GM18861 (cell line): ENCODE measurements at regions not wholly inside any gene's neighbourhood (a gene's known extent, or its start where the extent isn't known, plus 50 kb on each side); places are given as distances from the start of the nearest gene placed in this dataset.

ENCODE experiments used
- ATAC-seq: cut with Tn5 transposase; IDR thresholded peaks from one replicate; pipeline ENCODE4 v1.9.1; 2021; ENCODE audit not compliant: unreplicated experiment

DNA sequence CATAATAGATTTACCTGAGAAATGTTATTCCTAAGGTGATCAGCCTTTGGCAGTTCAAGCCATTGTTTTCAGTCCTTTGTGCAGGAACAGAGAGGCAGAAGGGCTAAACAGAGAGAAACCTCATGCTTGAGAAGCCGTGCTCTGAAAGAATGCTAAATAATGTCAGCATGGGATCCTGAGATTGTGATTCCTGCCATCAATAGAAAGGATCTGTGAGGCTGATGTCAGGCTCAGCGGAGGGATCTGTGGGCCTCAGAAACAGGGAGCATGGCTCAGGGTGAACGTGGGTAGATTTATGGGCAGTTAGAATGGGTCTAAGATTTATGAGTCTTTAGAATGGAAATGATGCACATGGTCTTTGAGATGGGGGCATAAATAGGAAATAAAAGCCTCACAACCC lies 439.2 kb upstream of the IGFBP3 start:
- ATAC-seq, result no peak

DNA sequence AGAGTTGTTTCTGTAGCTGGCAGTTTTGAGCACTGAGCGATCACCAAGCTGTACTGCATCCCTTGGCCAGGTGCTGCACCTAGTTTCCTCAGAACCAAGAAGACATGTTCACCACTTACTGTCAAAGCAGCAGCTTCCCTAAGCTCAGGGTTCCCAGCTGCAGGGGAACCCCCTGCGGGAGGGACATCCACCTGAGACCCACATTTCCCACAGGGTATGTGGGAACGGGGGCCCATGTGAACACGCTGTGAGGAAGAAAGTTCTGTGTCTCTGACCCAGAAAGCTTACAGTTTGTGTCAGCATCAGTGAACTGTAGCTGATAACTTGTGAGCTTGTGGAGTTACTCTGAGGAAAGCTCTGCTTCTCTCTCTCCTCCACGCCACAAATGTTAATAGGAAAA lies 436.8 kb upstream of the IGFBP3 start:
- no peak for ATAC-seq

DNA sequence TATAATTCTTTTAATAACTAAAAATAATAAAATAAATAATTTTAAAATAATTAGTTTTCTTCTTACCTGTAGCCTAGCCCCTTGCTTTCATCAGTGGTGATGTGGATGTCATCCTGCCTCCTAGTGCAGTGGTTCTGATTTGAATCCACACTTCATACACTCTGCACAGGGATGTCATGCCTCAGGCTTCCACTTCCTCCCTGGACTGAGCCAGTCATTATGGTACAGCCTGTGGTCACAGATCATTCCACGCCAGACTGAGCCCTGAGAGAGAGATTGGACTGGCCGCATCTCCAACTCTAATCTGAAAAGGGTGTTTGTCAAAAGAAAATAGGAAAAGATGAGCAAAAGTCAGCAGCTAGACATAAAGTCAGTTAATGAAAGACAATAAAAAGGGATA lies 436.2 kb upstream of the IGFBP3 start:
- ATAC-seq, result no peak

DNA sequence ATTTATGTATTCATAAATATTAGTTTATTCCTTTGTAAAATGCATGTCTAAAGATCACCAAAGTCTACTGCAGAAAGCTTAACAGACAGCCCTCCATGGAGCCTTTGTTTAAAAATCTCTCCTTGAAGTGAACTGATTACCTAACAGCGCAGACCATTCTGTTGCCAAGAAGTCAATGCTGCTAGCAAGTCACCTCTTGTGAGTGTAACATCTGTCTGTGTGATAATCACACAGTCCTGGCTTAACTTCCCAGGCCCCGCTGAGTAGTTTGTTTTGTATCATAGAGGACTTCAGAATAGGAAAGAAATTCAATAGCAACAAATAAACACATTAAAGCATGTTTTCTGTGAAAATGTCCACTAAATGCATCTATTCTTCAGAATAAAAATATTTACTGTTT lies 435.3 kb upstream of the IGFBP3 start:
- ATAC-seq, result no peak

DNA sequence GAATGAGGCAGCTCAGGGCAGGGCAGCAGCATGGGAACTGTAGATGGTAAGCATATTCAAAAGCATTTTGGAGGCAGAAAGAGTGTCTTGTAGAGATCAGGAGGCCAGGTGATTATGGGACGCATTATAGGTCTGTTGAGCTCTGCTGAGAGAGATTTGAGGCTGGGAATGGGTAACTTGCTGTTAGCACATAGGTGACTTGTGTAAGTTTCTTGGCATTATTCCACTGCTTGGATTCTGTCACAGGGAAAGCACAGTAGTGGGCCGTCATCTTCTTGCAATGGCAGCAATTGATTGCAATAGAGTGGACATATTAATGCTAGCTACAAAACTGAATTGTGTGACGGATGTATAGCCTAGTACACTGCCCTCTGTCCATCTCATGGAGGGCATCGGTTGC lies 434.3 kb upstream of the IGFBP3 start:
- ATAC-seq, result no peak

DNA sequence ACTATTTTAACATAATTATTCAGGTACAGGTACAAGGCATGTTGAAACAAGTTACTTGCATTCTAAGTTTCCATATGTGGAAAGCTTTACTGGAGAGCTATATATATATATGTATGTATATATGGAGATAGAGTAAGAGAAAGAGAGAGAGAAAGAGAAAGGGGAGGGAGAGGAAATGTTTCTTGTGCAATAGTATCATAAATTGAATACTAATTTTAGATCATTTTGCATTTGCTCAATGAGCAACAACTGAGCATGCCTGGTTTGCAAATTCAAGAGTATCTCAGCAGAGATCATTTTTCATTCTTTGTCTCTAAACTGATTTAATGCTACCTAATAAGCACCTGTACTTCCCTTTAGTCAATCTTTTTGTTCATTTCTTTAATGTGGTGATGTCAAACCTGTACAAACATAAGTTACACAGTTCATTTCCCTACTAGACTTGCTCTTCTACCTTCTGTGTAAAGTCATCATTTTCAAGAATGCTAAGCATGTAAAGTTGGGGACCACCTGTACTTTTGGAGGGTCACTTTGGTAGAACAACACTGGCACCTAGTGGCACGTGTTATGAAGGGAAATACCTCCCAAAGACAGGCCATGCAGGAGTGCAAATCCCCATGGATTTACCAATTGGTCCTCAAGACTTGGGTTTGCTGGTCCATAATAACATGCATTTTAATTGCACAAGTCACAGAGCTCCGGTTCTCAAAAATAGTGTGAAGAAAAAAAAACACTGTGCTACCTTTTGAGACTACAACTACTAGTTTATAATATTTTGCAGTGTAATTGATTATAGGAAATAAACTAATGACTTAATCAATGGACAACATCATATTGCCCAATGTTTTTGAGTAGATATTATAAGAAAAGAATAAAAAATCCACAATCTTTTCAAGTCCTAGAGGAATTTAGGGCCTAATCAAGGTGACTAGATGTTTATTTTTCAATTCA lies 431.2 kb upstream of the IGFBP3 start:
- ATAC-seq, result no peak

DNA sequence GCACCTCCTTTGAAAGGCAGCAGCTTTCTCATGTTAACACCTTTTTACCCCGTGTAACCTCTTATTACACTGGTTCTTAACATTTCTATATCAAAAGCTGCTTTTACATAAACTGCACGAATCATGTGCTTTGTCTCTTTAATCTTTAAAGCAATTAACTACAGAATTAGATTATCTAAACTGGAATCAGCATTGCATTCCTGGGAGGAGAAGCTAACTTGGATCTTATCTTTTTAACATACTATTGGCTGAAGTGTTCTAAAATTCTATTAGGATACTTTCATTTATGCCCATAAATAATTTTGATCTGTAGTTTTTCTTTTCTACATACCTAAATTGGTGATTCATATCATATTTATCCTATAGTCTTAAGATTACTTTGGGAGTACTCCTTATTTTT lies 428.4 kb upstream of the IGFBP3 start:
- ATAC-seq, result no peak

DNA sequence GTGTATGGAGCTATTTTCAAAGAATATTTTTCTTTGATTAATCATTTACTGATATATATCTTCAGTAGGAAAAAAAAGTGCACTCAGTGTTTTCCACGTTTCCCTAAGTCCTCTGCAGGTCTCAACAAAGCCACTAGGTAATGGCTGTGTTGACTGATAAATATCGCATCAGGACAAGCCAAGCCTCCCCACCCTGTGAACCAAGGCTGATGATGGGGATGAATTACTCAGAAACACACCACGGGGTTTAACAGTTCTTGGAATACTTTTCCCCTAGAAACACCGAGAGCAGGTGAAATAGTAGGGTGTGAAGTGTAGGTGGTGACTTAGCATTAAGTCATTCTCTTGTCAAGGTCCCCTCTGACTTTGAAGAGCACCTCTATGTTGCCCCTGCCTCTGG lies 423.5 kb upstream of the IGFBP3 start:
- ATAC-seq, result no peak

DNA sequence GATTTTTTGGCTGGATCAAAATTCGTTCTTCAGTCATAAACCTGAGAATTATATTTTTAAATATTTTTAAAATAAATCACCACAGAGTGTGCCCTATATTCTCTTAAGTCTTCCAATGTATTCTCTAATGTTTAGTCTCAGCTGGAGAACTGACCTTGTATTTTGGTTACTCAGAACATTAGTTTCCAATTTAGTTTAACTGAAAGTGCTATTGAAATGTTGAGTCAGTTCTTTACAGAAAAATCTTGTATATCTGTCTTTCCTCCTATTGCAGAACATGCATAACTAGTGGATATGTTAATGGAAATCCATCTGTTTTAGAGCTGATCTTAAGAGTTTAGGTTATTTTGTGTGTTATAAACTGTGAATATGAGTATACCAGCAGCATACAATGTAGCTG lies 422.7 kb upstream of the IGFBP3 start:
- ATAC-seq, result no peak

DNA sequence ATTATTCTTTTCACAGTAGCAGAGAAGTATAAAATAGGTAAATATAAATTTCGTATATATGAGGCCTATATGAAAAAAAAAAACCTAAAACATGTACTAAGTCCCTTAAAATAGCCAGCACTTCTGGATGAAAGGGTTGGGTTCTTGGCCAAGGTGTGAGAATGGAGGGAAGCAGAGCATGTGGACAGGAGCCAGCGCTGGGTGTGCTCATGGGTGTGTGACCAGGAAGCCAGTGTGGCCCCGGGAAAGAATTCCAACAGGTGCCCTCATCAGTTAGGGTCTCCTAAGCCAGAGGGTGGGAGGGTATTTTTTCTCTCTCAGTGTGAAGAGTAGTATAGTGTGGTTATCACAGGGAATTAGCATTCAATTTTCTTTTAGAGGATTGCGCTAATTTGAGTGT lies 401.9 kb upstream of the IGFBP3 start:
- ATAC-seq, result no peak

DNA sequence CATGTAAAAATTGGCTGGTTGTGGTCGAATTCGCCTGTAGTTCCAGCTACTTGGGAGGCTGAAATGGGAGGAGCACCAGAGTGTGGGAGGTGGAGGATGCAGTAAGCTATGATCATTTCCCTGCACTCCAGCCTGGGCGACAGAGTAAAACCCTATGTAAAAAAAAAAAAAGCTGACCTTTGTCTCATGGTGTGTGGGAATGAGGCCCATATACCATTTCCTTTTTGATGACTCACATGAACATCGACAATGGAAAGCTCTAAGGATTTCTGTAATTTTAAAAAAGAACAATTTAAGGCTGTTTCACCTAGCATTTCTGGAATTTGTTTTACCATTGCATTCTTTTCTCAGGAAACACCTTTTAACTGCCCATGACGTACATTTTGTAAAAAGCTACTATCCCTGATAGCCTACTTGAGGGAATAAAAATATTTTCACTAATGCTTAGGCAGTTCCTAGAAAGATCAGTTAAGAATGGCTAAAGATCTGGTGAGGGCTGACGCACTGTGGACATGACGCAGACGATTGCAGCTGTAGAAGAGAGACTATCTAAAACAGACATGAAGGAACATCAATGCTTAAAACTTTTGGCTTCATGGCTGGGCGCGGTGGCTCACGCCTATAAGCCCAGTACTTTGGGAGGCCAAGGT lies 400.6 kb upstream of the IGFBP3 start:
- ATAC-seq, result no peak

DNA sequence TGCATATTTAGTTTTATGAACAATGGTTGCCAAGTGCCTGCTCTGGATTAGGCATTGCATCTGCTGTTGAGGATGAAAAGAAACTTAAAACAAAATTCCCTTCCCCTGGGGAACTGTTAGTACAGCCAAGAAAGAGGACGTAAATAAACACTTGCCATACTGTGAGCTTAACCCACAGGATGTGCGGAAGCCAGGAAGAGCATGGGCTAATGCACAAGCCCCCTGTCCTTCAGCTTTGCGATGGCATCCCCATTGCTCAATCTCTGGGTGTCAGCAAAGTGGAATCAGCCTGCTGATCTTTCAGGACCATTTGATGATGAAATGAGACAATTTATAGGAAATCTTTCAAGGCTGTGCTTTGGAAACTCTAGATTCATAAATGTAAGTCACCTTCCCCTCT lies 399.9 kb upstream of the IGFBP3 start:
- ATAC-seq, result no peak

DNA sequence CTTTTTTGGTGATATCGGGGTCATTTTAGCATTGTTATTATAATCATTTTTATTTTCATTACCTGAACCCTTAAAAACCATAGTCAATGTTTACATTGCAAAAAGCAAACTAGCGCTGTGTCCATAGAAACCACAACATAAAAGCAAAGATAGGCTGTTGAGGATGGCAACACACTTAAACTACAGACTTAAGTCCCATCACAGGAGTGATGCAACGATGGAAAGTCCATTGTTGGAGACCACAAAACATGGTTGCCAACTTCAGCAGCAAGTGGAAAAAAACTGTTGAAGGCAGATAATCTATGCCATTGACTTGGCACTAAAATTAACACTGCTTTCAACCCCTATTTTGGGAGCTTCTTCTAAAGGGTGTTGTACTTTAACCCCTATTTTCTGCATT lies 398.8 kb upstream of the IGFBP3 start:
- ATAC-seq, result no peak

DNA sequence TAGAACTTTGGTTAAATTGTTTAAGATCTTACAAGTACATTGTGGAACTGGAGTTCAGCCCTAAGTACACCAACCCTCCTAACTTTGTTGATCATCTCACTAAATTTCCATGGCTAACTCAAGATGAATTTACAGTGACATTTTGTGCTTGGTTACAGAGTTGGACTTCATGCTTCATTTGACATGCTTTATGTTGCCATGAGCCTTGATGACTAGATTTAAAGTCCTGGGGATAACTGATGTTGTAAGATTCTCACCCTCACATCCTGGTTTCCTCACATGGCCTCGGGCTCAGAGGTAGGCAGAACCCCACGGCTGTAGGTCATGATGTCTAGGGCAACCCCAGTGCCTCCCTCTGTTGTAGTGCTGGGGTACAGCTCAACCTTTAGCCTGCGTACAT lies 397.2 kb upstream of the IGFBP3 start:
- no peak for ATAC-seq

DNA sequence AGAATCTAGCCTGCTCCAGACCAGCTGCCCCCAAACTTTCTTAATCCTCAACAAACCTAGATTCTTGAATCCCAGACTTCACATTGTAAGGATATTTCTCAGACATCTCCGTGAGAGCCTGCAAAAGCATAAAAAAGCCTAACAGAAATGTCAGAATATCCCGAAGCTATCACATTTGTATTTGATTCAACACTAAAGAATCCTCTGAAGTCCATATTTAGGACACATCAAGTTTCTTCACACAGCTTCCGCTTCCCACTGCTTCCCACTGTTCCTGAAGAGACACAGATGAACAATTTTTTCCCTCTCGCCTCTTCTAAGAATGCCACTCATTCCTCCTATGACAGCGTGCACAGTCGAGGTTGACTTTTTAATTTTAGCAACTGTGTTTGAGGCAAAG lies 396.2 kb upstream of the IGFBP3 start:
- no peak for ATAC-seq

DNA sequence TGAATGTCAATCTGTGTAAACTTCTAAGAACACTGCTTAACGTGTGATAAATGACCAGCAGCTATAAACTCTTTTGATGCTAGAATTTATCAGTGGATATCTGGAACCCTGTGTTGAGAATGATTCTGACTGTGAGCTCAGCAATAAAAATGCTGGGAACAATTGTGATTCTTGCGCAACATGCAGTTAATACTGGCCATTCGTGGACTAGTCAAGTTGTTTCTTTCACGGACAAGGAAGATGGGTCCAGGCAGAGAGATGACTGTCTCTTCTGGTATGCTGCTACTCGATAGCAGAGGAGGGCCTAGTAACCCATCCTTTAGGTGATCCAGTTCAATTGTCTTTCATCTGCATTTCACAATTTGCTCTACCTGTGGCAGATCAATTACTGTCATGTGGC lies 394.8 kb upstream of the IGFBP3 start:
- no peak for ATAC-seq

DNA sequence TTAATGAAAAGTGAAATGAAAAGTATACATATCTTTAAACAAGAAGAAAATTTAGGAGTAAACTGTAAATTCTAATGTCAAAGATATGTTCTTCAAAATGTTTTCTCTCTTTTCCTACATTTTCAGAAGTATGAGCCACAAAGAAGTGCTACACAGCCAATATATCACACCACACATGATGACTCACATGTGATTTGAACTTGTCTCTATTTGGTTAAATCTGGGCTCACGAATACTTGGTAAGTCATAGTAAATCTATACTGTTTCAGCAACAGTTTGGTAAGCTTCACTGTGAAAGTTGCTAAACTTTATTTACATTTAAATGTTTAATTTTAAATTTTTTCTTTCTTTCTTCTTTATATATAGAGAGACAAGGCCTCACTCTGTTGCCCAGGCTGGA lies 380.6 kb upstream of the IGFBP3 start:
- ATAC-seq, result no peak

DNA sequence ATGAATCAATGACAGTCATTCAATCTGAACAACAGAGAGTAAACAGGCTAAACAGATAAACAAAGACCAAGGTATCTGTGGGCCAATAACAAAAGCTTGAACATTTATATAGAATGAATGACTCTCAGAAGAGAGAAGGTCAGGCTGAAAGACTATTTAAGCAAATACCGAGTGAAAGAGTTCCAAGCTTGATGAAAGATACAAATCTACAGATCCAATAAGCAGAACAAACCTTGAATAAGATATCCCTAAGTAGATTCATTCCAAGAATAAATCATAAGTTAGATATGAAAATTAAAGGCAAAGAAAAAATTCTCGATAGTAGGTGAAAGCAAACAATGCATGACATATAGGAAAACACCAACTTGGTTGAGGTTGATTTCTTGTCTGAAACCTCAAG lies 376.4 kb upstream of the IGFBP3 start:
- ATAC-seq, result no peak

DNA sequence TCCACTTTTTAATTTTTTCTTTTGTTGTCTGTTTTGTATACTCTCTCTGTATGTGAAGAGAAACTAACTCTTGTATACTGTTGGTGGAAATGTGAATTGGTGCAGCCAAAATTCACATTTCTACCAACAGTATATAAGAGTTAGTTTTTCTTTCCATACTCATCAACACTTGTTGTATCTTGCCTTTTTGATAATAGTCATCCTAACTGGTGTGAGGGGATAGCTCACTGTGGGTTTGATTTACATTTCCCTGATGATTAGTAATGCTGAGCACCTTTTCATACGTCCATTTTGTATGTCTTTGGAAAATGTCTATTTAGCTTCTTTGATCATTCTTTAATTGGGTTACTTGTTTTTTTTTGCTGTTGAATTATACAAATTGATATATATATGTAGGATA lies 375.5 kb upstream of the IGFBP3 start:
- no peak for ATAC-seq

DNA sequence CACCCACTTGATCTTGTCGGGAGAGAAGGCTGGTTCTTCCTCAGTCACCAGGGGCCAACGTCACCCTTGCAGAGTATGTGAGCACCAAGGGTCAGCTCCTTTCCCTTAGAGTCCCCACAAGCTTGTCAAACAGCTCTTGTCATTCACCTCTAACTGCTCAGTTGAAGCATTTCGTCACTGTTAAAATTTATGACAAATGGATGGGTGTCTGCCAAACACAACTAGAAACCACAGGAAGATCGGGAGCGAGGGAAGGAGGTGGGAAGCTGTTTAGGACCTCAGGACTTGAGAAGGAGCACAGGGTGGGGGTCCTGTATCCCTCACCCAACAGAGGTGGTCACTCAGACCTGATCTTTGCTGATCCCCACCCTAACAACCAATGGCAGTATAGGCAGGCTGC lies 373.3 kb upstream of the IGFBP3 start:
- no peak for ATAC-seq

DNA sequence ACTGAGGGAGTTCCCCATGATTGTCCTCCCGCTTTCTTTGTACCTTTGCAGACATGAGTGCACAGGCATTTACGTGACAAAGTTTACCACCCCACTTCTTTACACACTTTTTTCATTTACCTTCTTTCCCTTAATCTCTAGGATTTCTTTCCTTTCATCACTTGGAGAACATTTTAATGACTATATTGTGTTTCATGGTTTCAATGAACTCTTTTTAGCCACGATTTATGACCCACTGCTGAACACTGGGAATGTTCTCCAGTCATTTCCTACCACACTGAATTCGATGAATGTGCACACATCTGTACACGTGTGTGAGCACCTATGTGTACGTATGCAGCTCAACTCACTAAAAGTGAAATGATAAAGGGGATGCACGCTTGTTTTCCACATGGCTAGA lies 371.7 kb upstream of the IGFBP3 start:
- no peak for ATAC-seq

DNA sequence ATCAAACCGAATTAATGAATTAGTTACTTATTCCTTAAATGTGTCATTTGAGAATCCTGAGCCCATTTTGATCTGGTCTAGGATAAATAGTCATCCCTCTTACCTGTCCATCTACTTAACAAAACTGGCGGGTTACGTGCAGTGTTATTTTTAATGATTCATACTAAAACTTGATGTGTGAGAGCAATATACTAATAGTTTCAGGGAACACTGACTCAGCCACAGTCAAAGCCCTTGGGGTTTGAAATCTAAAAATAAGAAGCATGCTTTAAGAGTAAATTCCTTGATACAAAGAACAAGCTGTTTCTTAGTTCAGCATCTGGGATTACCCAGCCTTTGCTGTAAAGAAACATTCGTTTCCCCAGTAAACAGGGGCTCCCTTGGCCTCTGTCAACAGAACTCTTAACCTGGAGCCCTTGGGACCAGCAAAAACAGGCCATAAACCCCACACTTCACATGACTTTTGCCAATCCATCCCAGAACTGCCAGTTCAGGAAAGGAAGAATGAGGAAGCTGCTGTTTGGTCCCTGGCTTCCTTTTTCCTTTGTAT lies 370.6 kb upstream of the IGFBP3 start:
- ATAC-seq, result peak; percentile 67
